AG09309 (cell line): ENCODE measurements at regions not wholly inside any gene's neighbourhood (a gene's known extent, or its start where the extent isn't known, plus 50 kb on each side); places are given as distances from the start of the nearest gene placed in this dataset.
"Not testable (repeated sequence)": the region's sequence is repeated elsewhere in the genome, so short reads cannot be mapped to it uniquely, and the experiment has no call there.

Experiments used
- DNase-seq: peaks from one replicate; pipeline ENCODE4 v3.0.0-alpha.2; 2010; ENCODE audit warnings: low read depth
- H3K4me3 ChIP-seq: 2 replicates; pipeline ENCODE4 v1.5.1; 2011; ENCODE audit warnings: mild to moderate bottlenecking, low read depth, low read length, moderate library complexity; ENCODE audit not compliant: control insufficient read depth
- CTCF ChIP-seq: IDR thresholded peaks from 2 replicates; pipeline ENCODE4 v1.5.1; 2011; ENCODE audit warnings: mild to moderate bottlenecking, low read depth, low read length, inconsistent platforms; ENCODE audit not compliant: insufficient read depth, control insufficient read depth; ENCODE audit errors: missing control alignments

GRCh38 chr9:33649463-33649862, 125.4 kb downstream of the ANKRD18B start:
- no peak overlapping the region for H3K4me3 ChIP-seq
- no peak for DNase-seq
- TF ChIP-seq CTCF, result no peak

GRCh38 chr9:33651125-33651524, 127.1 kb downstream of the ANKRD18B start:
- no peak for TF ChIP-seq CTCF
- DNase-seq, result no peak
- no peak overlapping the region for H3K4me3 ChIP-seq

GRCh38 chr9:33659921-33660320, 135.4 kb upstream of the PRSS3 start:
- no peak for DNase-seq
- no peak for TF ChIP-seq CTCF
- no peak overlapping the region for H3K4me3 ChIP-seq

- DNase-seq, result no peak
- no peak overlapping the region for H3K4me3 ChIP-seq
- TF ChIP-seq CTCF, result no peak
Observed at GRCh38 chr9:33660772-33661171, 134.6 kb upstream of the PRSS3 start.

- TF ChIP-seq CTCF, result no peak
- no peak for DNase-seq
- H3K4me3 ChIP-seq, result no peak overlapping the region
Observed at GRCh38 chr9:33661176-33661575, 134.2 kb upstream of the PRSS3 start.

GRCh38 chr9:33662871-33663270, 132.5 kb upstream of the PRSS3 start:
- no peak for TF ChIP-seq CTCF
- H3K4me3 ChIP-seq, result no peak overlapping the region
- no peak for DNase-seq

GRCh38 chr9:33676194-33676745, 119.1 kb upstream of the PRSS3 start:
- DNase-seq, result not testable (repeated sequence)
- H3K4me3 ChIP-seq, result peak overlapping the region; percentile 42
